GM12891 (cell line): ENCODE measurements at regions not wholly inside any gene's neighbourhood (a gene's known extent, or its start where the extent isn't known, plus 50 kb on each side); places are given as distances from the start of the nearest gene placed in this dataset.

Source experiments
- POLR2A ChIP-seq: IDR thresholded peaks from 2 replicates; pipeline ENCODE4 v1.6.1; 2011; ENCODE audit warnings: low read depth, low read length, control low read depth
- POLR2AphosphoS5 ChIP-seq: IDR thresholded peaks from 2 replicates; pipeline ENCODE4 v1.6.1; 2011; ENCODE audit warnings: low read depth, low read length, control low read depth
- SPI1 ChIP-seq: IDR thresholded peaks from 2 replicates; pipeline ENCODE4 v1.6.1; 2011; ENCODE audit warnings: low read depth, low read length, control low read depth
- TAF1 ChIP-seq: IDR thresholded peaks from 2 replicates; pipeline ENCODE4 v1.6.1; 2011; ENCODE audit warnings: low read depth, low read length, control low read depth

GRCh38 chr4:181802207-181802606 lies 441.0 kb upstream of the TENM3 start:
- TF ChIP-seq POLR2AphosphoS5 (no peak), POLR2A (no peak), SPI1 (no peak), TAF1 (no peak)
